ENCODE measurements at regions not wholly inside any gene's neighbourhood (a gene's known extent, or its start where the extent isn't known, plus 50 kb on each side); places are given as distances from the start of the nearest gene placed in this dataset.

- TF ChIP-seq ATF6 (CRISPR knock-in tag; IDR thresholded peaks at IDR 0.05), result no peak
- no peak for TF ChIP-seq ZBTB43 (CRISPR knock-in tag; IDR thresholded peaks at IDR 0.05)
- no peak for TF ChIP-seq JAZF1 (CRISPR knock-in tag; IDR thresholded peaks at IDR 0.05)
Observed at GRCh38 chr17:71798701-71799100, 322.1 kb upstream of the SOX9 start (continued).

DNA sequence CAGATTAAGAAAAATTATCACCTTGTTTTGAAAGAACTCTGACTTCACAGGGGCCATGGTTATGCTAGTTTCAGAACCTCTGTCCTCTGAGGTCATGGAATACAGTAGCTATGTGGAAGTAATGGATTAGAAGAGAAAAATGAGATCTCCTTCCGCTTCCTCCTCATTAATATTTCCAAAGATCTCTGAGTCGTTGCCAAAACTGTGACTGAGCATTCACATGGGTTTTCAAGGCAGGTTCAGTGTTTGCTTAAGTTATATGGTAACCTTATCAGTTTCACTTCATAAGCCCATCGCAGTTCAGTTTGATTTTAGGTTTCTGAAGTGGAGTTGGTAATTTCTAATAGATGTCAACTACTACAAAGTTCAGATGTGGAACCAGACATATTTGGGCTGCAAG lies 321.2 kb upstream of the SOX9 start:
- no peak for ATAC-seq
- Mint-ChIP-seq H3K36me3 (no peaks in the 10 kb centered on the region), H3K4me3 (no peak overlapping the region), H3K4me1 (peaks cover 14% of the 10 kb centered on the region), H3K9me3 (peaks cover 11% of the 10 kb centered on the region), H3K27me3 (ENCODE audit: low read depth) (no peaks in the 10 kb centered on the region), H3K27ac (no peak overlapping the region)
- no peak for DNase-seq (ENCODE audit: low spot score)
- CTCF ChIA-PET, result no interaction called here
- TF ChIP-seq FOXJ3 (CRISPR knock-in tag; IDR thresholded peaks at IDR 0.05; ENCODE audit: borderline replicate concordance), result no peak
- TF ChIP-seq ZNF423 (CRISPR knock-in tag; IDR thresholded peaks at IDR 0.05), result no peak
- no peak for TF ChIP-seq ESRRA (CRISPR knock-in tag; IDR thresholded peaks at IDR 0.05; ENCODE audit: borderline replicate concordance)
- no peak for TF ChIP-seq ZNF281 (CRISPR knock-in tag; IDR thresholded peaks at IDR 0.05)
- POLR2A ChIA-PET, result no interaction called here

- Mint-ChIP-seq H3K27ac (no peak overlapping the region), H3K4me1 (peaks cover 14% of the 10 kb centered on the region), H3K4me3 (no peak overlapping the region), H3K36me3 (no peaks in the 10 kb centered on the region), H3K27me3 (ENCODE audit: low read depth) (no peaks in the 10 kb centered on the region), H3K9me3 (peaks cover 2% of the 10 kb centered on the region; the same call in 1 of the 2 replicates)
- POLR2A ChIA-PET, result no interaction called here
- CTCF ChIA-PET, result no interaction called here
- ATAC-seq (no peak), DNase-seq (ENCODE audit: low spot score) (no peak)
- TF ChIP-seq TP53 (CRISPR knock-in tag; IDR thresholded peaks at IDR 0.05) (no peak), ETV6 (CRISPR knock-in tag; IDR thresholded peaks at IDR 0.05) (no peak)
Observed at GRCh38 chr17:71801301-71801700, 319.5 kb upstream of the SOX9 start.

GRCh38 chr17:71802663-71803062 lies 318.2 kb upstream of the SOX9 start:
- no peak overlapping the region for H3K27ac Mint-ChIP-seq

More at GRCh38 chr17:71802663-71803062, 318.2 kb upstream of the SOX9 start:
- ChIA-PET POLR2A (no interaction called here), CTCF (no interaction called here)
- Mint-ChIP-seq H3K4me1 (peaks cover 14% of the 10 kb centered on the region), H3K27me3 (ENCODE audit: low read depth) (peaks cover 3% of the 10 kb centered on the region; the same call in 1 of the 2 replicates), H3K4me3 (no peak overlapping the region), H3K9me3 (peaks cover 4% of the 10 kb centered on the region; the same call in 1 of the 2 replicates), H3K36me3 (no peaks in the 10 kb centered on the region)
- ATAC-seq (no peak), DNase-seq (ENCODE audit: low spot score) (no peak)
- no peak for TF ChIP-seq FOXP1 (CRISPR knock-in tag; IDR thresholded peaks at IDR 0.05; ENCODE audit: borderline replicate concordance)
- TF ChIP-seq NR2C2 (CRISPR knock-in tag; IDR thresholded peaks at IDR 0.05), result no peak
- no peak for TF ChIP-seq JUN (CRISPR knock-in tag; IDR thresholded peaks at IDR 0.05)
- no peak for TF ChIP-seq TCF7 (CRISPR knock-in tag; IDR thresholded peaks at IDR 0.05; ENCODE audit: low read depth)
- TF ChIP-seq NFATC4 (CRISPR knock-in tag; IDR thresholded peaks at IDR 0.05), result no peak
- TF ChIP-seq, protein P1, sequence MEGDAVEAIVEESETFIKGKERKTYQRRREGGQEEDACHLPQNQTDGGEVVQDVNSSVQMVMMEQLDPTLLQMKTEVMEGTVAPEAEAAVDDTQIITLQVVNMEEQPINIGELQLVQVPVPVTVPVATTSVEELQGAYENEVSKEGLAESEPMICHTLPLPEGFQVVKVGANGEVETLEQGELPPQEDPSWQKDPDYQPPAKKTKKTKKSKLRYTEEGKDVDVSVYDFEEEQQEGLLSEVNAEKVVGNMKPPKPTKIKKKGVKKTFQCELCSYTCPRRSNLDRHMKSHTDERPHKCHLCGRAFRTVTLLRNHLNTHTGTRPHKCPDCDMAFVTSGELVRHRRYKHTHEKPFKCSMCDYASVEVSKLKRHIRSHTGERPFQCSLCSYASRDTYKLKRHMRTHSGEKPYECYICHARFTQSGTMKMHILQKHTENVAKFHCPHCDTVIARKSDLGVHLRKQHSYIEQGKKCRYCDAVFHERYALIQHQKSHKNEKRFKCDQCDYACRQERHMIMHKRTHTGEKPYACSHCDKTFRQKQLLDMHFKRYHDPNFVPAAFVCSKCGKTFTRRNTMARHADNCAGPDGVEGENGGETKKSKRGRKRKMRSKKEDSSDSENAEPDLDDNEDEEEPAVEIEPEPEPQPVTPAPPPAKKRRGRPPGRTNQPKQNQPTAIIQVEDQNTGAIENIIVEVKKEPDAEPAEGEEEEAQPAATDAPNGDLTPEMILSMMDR (IDR thresholded peaks at IDR 0.05), result no peak
- no peak for TF ChIP-seq CBFB (CRISPR knock-in tag; IDR thresholded peaks at IDR 0.05; ENCODE audit: low read depth)
- TF ChIP-seq ZNF512 (CRISPR knock-in tag; IDR thresholded peaks at IDR 0.05; ENCODE audit: borderline replicate concordance), result no peak
- TF ChIP-seq RELA (CRISPR knock-in tag; IDR thresholded peaks at IDR 0.05; ENCODE audit: borderline replicate concordance), result no peak
- TF ChIP-seq ZNF423 (CRISPR knock-in tag; IDR thresholded peaks at IDR 0.05), result no peak
- no peak for TF ChIP-seq AR (CRISPR knock-in tag; IDR thresholded peaks at IDR 0.05)
